Neural progenitor cell (in vitro differentiated cells): ENCODE measurements at regions not wholly inside any gene's neighbourhood (a gene's known extent, or its start where the extent isn't known, plus 50 kb on each side); places are given as distances from the start of the nearest gene placed in this dataset.

Experiments used
- DNase-seq: peaks from one replicate; pipeline ENCODE4 v3.0.0-alpha.2; 2016; ENCODE audit warnings: low spot score
- H2AFZ ChIP-seq: fragments of 200-600 bp; sonication (generic); replicated peaks from 2 replicates; pipeline ENCODE4 v1.6.1; 2016; ENCODE audit warnings: antibody characterized with exemption
- H3F3A ChIP-seq: fragments of 200-600 bp; sonication (generic); 2 replicates; pipeline ENCODE4 v1.6.1; 2016; ENCODE audit warnings: antibody characterized with exemption, low read depth
- H3K27ac ChIP-seq: fragments of 200-600 bp; sonication (generic); 2 replicates; pipeline ENCODE4 v1.5.1; 2016; ENCODE audit warnings: mild to moderate bottlenecking
- H3K27me3 ChIP-seq: fragments of 200-600 bp; sonication (generic); 2 replicates; pipeline ENCODE4 v1.6.1; 2016; ENCODE audit warnings: mild to moderate bottlenecking, moderate library complexity
- H3K36me3 ChIP-seq: fragments of 200-600 bp; sonication (generic); 2 replicates; pipeline ENCODE4 v1.5.1; 2016
- H3K4me1 ChIP-seq: fragments of 200-600 bp; sonication (generic); 2 replicates; pipeline ENCODE4 v1.6.1; 2016; ENCODE audit warnings: mixed run types
- H3K4me2 ChIP-seq: fragments of 200-600 bp; sonication (generic); 2 replicates; pipeline ENCODE4 v1.6.1; 2016
- H3K4me3 ChIP-seq: fragments of 200-600 bp; sonication (generic); 2 replicates; pipeline ENCODE4 v1.5.1; 2016
- H3K79me2 ChIP-seq: fragments of 200-600 bp; sonication (generic); 2 replicates; pipeline ENCODE4 v1.6.1; 2016; ENCODE audit warnings: low read depth
- H3K9ac ChIP-seq: fragments of 200-600 bp; sonication (generic); 2 replicates; pipeline ENCODE4 v1.6.1; 2016
- H3K9me3 ChIP-seq: fragments of 200-600 bp; sonication (generic); 2 replicates; pipeline ENCODE4 v1.5.1; 2016; ENCODE audit warnings: low read depth
- H4K20me1 ChIP-seq: fragments of 200-600 bp; sonication (generic); 2 replicates; pipeline ENCODE4 v1.6.1; 2016; ENCODE audit warnings: low read depth
- H3K27ac Mint-ChIP-seq: 3 replicates; pipeline ENCODE4 v1.8.0; 2021; ENCODE audit warnings: mixed read lengths
- H3K27me3 Mint-ChIP-seq: 2 replicates; pipeline ENCODE4 v1.8.0; 2022; ENCODE audit warnings: low read depth, mild to moderate bottlenecking, inconsistent platforms, moderate library complexity, mixed read lengths; ENCODE audit not compliant: insufficient read depth
- H3K36me3 Mint-ChIP-seq: 3 replicates; pipeline ENCODE4 v1.8.0; 2021; ENCODE audit warnings: mixed read lengths
- H3K4me1 Mint-ChIP-seq: 3 replicates; pipeline ENCODE4 v1.8.0; 2021; ENCODE audit warnings: mixed read lengths
- H3K4me3 Mint-ChIP-seq: 3 replicates; pipeline ENCODE4 v1.8.0; 2021; ENCODE audit warnings: mild to moderate bottlenecking, moderate library complexity, mixed read lengths
- H3K9me3 Mint-ChIP-seq: 3 replicates; pipeline ENCODE4 v1.8.0; 2020; ENCODE audit warnings: mixed read lengths
- EZH2 ChIP-seq: fragments of 200-600 bp; sonication (generic); IDR thresholded peaks from 2 replicates; pipeline ENCODE4 v1.6.1; 2017; ENCODE audit warnings: antibody characterized with exemption, mild to moderate bottlenecking, moderate library complexity
- EZH2phosphoT487 ChIP-seq: fragments of 200-600 bp; sonication (generic); IDR thresholded peaks from 2 replicates; pipeline ENCODE4 v1.6.1; 2017; ENCODE audit warnings: antibody characterized with exemption
- TF ChIP-seq, protein P1 (sequence below): fragments of 200-600 bp; sonication (generic); IDR thresholded peaks from 2 replicates; pipeline ENCODE4 v1.5.1; 2017; ENCODE audit warnings: antibody characterized with exemption, mild to moderate bottlenecking

DNA sequence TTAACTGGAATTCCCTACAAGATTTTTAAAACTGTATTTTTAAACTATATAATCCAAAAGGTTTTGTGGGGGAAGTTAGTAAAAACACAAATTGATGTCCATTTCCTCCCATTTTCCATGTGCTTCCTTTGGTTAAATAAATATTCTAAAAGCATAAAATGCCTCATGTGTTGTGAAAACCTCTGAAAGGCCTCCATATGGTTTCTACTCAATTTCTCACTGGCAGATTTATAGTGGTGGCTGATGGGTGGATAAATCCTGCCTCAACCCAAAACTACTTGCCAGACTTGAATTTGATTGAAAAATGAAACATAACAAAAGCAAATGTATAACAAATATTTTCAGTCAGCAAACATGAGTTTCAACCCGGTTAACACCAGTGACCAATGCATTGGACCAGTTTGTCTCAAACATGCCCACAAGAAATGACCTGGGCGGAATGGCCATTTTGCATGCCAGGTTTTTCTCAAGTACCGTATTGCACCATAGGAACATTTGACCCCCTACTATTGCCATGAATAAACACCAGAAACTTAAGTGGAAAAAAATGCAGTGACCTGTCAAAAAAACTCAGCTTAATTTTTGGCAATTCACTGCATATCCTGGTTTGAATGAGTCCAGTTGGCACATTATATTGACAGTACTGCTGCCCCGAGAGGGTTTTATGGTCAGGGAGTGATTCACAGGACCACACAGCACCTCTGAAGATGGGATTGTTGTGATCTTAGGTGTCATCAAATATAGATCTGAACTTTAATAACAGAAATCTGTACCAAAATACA, 454.6 kb upstream of the ANKRD30A start:
- Histone ChIP-seq H3K4me1 (no peaks in the 10 kb centered on the region), H3F3A (no peaks in the 10 kb centered on the region), H3K27me3 (no peaks in the 10 kb centered on the region), H3K36me3 (no peaks in the 10 kb centered on the region), H2AFZ (no peak overlapping the region), H3K9me3 (no peaks in the 10 kb centered on the region), H3K9ac (no peak overlapping the region), H3K4me2 (no peak overlapping the region), H3K27ac (no peak overlapping the region), H3K79me2 (no peaks in the 10 kb centered on the region), H4K20me1 (peaks cover 2% of the 10 kb centered on the region), H3K4me3 (no peak overlapping the region)
- Mint-ChIP-seq H3K4me1 (peaks cover 10% of the 10 kb centered on the region), H3K36me3 (peaks cover 3% of the 10 kb centered on the region), H3K27me3 (peaks cover 6% of the 10 kb centered on the region), H3K27ac (no peak overlapping the region), H3K4me3 (no peak overlapping the region), H3K9me3 (peaks cover 1% of the 10 kb centered on the region)
- no peak for DNase-seq
- no peak for TF ChIP-seq EZH2phosphoT487
- TF ChIP-seq, protein P1, sequence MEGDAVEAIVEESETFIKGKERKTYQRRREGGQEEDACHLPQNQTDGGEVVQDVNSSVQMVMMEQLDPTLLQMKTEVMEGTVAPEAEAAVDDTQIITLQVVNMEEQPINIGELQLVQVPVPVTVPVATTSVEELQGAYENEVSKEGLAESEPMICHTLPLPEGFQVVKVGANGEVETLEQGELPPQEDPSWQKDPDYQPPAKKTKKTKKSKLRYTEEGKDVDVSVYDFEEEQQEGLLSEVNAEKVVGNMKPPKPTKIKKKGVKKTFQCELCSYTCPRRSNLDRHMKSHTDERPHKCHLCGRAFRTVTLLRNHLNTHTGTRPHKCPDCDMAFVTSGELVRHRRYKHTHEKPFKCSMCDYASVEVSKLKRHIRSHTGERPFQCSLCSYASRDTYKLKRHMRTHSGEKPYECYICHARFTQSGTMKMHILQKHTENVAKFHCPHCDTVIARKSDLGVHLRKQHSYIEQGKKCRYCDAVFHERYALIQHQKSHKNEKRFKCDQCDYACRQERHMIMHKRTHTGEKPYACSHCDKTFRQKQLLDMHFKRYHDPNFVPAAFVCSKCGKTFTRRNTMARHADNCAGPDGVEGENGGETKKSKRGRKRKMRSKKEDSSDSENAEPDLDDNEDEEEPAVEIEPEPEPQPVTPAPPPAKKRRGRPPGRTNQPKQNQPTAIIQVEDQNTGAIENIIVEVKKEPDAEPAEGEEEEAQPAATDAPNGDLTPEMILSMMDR, result no peak
- TF ChIP-seq EZH2, result no peak

DNA sequence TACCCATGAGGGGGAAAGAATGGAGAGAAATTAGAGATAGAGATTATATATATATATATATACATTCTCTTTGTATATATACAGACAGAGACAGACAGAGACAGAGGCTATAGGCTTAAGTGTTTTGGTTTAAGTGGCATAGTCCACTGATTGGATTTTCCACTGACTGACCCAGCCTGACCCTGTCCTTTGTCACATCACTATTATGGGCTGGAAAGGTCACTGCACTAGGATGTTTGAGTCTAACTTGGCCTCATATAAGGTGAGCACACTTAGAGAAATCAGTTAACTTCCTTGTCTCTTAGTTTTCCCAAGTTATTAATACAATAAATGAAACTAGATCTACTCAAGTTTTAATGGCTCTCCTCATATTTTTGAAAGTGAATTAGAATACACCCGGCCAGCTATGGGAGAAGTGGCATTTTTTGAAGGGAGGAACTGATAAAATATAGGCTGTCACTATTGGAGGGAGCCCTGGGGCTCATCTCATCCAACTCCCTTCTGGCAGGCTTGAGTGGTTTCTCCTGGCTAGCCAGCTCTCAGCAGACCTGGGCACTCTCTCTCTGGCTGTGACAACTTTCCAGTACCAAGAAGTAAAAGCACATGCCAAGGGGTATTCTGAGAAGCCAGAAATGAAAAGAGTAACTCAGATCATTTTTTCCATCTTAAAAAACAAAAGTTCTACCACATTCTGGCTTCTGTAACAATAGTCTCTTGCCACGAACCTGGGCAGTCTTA, 455.6 kb upstream of the ANKRD30A start:
- Mint-ChIP-seq H3K9me3 (peaks cover 1% of the 10 kb centered on the region), H3K27me3 (peaks cover 6% of the 10 kb centered on the region), H3K36me3 (no peaks in the 10 kb centered on the region), H3K4me3 (no peak overlapping the region), H3K4me1 (peaks cover 10% of the 10 kb centered on the region), H3K27ac (no peak overlapping the region)
- Histone ChIP-seq H3K27me3 (no peaks in the 10 kb centered on the region), H3K4me3 (no peak overlapping the region), H3F3A (no peaks in the 10 kb centered on the region), H3K79me2 (no peaks in the 10 kb centered on the region), H3K9ac (no peak overlapping the region), H3K4me2 (no peak overlapping the region), H4K20me1 (peaks cover 2% of the 10 kb centered on the region), H3K36me3 (no peaks in the 10 kb centered on the region), H3K4me1 (no peaks in the 10 kb centered on the region), H3K9me3 (no peaks in the 10 kb centered on the region), H3K27ac (no peak overlapping the region), H2AFZ (no peak overlapping the region)
- TF ChIP-seq EZH2phosphoT487, result peak; percentile 45
- TF ChIP-seq, protein P1, result no peak
- no peak for TF ChIP-seq EZH2
- peak; percentile 43 for DNase-seq

DNA sequence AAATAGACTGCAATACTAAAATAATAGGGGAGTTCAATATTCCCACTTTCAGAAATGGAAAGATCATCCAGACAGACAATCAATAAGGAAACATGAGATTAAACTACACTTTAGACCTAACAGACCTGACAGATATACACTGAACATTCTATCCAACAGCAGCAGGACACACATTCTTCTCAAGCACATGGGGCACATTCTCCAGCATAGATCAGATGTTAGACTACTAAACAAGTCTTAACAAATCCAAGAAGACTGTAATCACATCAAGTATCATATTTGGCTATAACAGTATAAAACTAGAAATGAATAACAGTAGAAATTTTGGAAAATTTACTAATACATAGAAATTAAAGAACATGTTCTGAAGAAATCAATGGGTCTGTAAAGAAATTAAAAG, 458.9 kb upstream of the ANKRD30A start:
- H3K79me2 ChIP-seq, result no peaks in the 10 kb centered on the region
- Mint-ChIP-seq H3K4me1 (peaks cover 10% of the 10 kb centered on the region), H3K36me3 (no peaks in the 10 kb centered on the region), H3K9me3 (peaks cover 1% of the 10 kb centered on the region), H3K27me3 (peaks cover 6% of the 10 kb centered on the region), H3K27ac (no peak overlapping the region), H3K4me3 (no peak overlapping the region)
- H2AFZ ChIP-seq, result no peak overlapping the region
- H4K20me1 ChIP-seq, result peaks cover 2% of the 10 kb centered on the region
- H3K36me3 ChIP-seq, result no peaks in the 10 kb centered on the region
- no peak for DNase-seq
- TF ChIP-seq EZH2 (no peak), EZH2phosphoT487 (no peak)
- TF ChIP-seq, protein P1, result no peak
- no peaks in the 10 kb centered on the region for H3K27me3 ChIP-seq
- no peak overlapping the region for H3K4me2 ChIP-seq
- H3K4me3 ChIP-seq, result no peak overlapping the region
- no peaks in the 10 kb centered on the region for H3F3A ChIP-seq
- no peaks in the 10 kb centered on the region for H3K4me1 ChIP-seq
- H3K9ac ChIP-seq, result no peak overlapping the region
- H3K27ac ChIP-seq, result no peak overlapping the region
- H3K9me3 ChIP-seq, result no peaks in the 10 kb centered on the region
